ENCODE measurements at regions not wholly inside any gene's neighbourhood (a gene's known extent, or its start where the extent isn't known, plus 50 kb on each side); places are given as distances from the start of the nearest gene placed in this dataset.

GRCh38 chr7:45500257-45500656 is 73.9 kb upstream of the ADCY1 start:
- no CpG with 5 or more reads among the region's 2 CpGs for WGBS, 2 experiments (ENCODE audit: extremely low coverage in 2 of 2, insufficient read length in 1 of 2)
- Histone ChIP-seq H3K9me3 (ENCODE audit: control insufficient read depth, insufficient read depth, low read length) (no peaks in the 10 kb centered on the region), H3K36me3 (ENCODE audit: control insufficient read depth, insufficient read depth, low read length) (no peaks in the 10 kb centered on the region), H2AK9ac (replicated peaks; ENCODE audit: low read depth, low read length, poor library complexity) (no peak overlapping the region), H2BK5ac (ENCODE audit: low read depth, low read length, poor library complexity, severe bottlenecking) (no peak overlapping the region), H3K4me2 (ENCODE audit: low read depth, low read length) (no peak overlapping the region), H4K20me1 (ENCODE audit: insufficient read depth, low read length) (no peaks in the 10 kb centered on the region), H2BK120ac (ENCODE audit: low read depth, low read length) (no peak overlapping the region), H4K5ac (ENCODE audit: low read depth, low read length) (no peak overlapping the region), H2AFZ (replicated peaks; ENCODE audit: low read length, poor library complexity) (no peak overlapping the region), H3K79me1 (ENCODE audit: low read depth in 1 of 2, low read length in 2 of 2) (no peaks in the 10 kb centered on the region), H3K4me1 (ENCODE audit: control insufficient read depth, insufficient read depth, low read length) (no peaks in the 10 kb centered on the region), H2BK15ac (ENCODE audit: low read depth, low read length) (no peak overlapping the region), H3K23ac (ENCODE audit: low read depth, low read length) (no peak overlapping the region), H3K27me3 (ENCODE audit: control insufficient read depth, insufficient read depth, low read length) (no peaks in the 10 kb centered on the region), H3K18ac (ENCODE audit: low read depth, low read length) (no peak overlapping the region), H3K9me1 (ENCODE audit: insufficient read depth, low read length) (no peaks in the 10 kb centered on the region), H3K4ac (ENCODE audit: low read depth, low read length) (no peak overlapping the region), H3K9ac (ENCODE audit: low read depth, low read length) (no peak overlapping the region), H3K27ac (ENCODE audit: insufficient read depth, low read length) (no peak overlapping the region), H4K91ac (ENCODE audit: insufficient read depth, low read depth, low read length) (no peak overlapping the region), H3K14ac (replicated peaks; ENCODE audit: low read depth, low read length) (no peak overlapping the region), H3K56ac (ENCODE audit: extremely low read depth, insufficient read depth, low read length) (no peak overlapping the region), H2BK20ac (ENCODE audit: low read depth, low read length) (no peak overlapping the region), H2AK5ac (ENCODE audit: low read depth, low read length) (no peak overlapping the region), H3K4me3 (ENCODE audit: insufficient read depth, low read depth, low read length) (no peak overlapping the region), H4K8ac (ENCODE audit: low read depth in 2 of 2, low read length in 2 of 2) (no peak overlapping the region)
- no TSS peak for BruUV-seq (replicated peaks)
- intact Hi-C loops (cut with micrococcal nuclease), result no loop called here
- no peak for DNase-seq
- dilution Hi-C loops (cut with HindIII; ENCODE audit: low sequenced_read_pairs, unreplicated experiment), result no loop called here
- ChIA-PET CTCF (no interaction called here), POLR2A (ENCODE audit: unreplicated experiment) (no interaction called here)
- TF ChIP-seq FOS (IDR thresholded peaks at IDR 0.05; ENCODE audit: low read depth, low read length) (no peak), MAFK (IDR thresholded peaks at IDR 0.05; ENCODE audit: low read depth, low read length) (no peak), SMC3 (IDR thresholded peaks at IDR 0.05; ENCODE audit: low read depth, low read length) (no peak), CEBPB (IDR thresholded peaks at IDR 0.05; ENCODE audit: low read depth, low read length) (no peak), MAZ (IDR thresholded peaks at IDR 0.05; ENCODE audit: borderline replicate concordance, low read depth, low read length) (no peak), POLR2A (IDR thresholded peaks at IDR 0.05; ENCODE audit: low read depth, low read length) (no peak), CTCF (conservative IDR thresholded peaks at IDR 0.05; ENCODE audit: low read depth, low read length) (no peak), RCOR1 (IDR thresholded peaks at IDR 0.05; ENCODE audit: insufficient replicate concordance, low read length) (no peak), RFX5 (IDR thresholded peaks at IDR 0.05; ENCODE audit: low read depth, low read length) (no peak), MXI1 (IDR thresholded peaks at IDR 0.05; ENCODE audit: borderline replicate concordance, low read depth, low read length) (no peak), BHLHE40 (IDR thresholded peaks at IDR 0.05; ENCODE audit: low read depth, low read length) (no peak), NFE2L2 (IDR thresholded peaks at IDR 0.05; ENCODE audit: low read depth, low read length) (no peak), CHD1 (IDR thresholded peaks at IDR 0.05; ENCODE audit: low read depth, low read length) (no peak), RAD21 (IDR thresholded peaks at IDR 0.05; ENCODE audit: low read length) (no peak), USF2 (IDR thresholded peaks at IDR 0.05; ENCODE audit: low read depth, low read length) (no peak)
- TF ChIP-seq, protein P1, sequence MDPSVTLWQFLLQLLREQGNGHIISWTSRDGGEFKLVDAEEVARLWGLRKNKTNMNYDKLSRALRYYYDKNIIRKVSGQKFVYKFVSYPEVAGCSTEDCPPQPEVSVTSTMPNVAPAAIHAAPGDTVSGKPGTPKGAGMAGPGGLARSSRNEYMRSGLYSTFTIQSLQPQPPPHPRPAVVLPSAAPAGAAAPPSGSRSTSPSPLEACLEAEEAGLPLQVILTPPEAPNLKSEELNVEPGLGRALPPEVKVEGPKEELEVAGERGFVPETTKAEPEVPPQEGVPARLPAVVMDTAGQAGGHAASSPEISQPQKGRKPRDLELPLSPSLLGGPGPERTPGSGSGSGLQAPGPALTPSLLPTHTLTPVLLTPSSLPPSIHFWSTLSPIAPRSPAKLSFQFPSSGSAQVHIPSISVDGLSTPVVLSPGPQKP (IDR thresholded peaks at IDR 0.05; ENCODE audit: borderline replicate concordance, low read depth, low read length), result no peak
- in situ Hi-C loops (cut with MboI; ENCODE audit: low sequenced_read_pairs), result no loop called here
- no peak for ATAC-seq (ENCODE audit: low read depth)
